CD14-positive monocyte (primary cell): ENCODE measurements at regions not wholly inside any gene's neighbourhood (a gene's known extent, or its start where the extent isn't known, plus 50 kb on each side); places are given as distances from the start of the nearest gene placed in this dataset.

ENCODE experiments used
- DNase-seq, 3 donors: peaks; one replicate each; pipeline ENCODE4 v3.0.0-alpha.2; 2011 to 2022
- H2AFZ ChIP-seq: 2 replicates; pipeline ENCODE4 v1.6.0; 2012; ENCODE audit warnings: mild to moderate bottlenecking, low read depth, low read length, inconsistent platforms; ENCODE audit not compliant: insufficient read depth, poor library complexity, severe bottlenecking
- H3K27ac ChIP-seq, 2 donors: 1 replicate in 1 of 2; 2 replicates in 1 of 2; pipeline ENCODE4 v1.5.1; 2012 to 2013; ENCODE audit warnings: low read length in 2 of 2, control low read depth in 1 of 2, inconsistent platforms in 1 of 2, low read depth in 1 of 2, mild to moderate bottlenecking in 1 of 2
- H3K27me3 ChIP-seq, 2 donors: one replicate each; pipeline versions ENCODE4 v1.6.0 to v1.6.1; 2011 to 2013; ENCODE audit warnings: low read length in 2 of 2; ENCODE audit not compliant: control insufficient read depth in 2 of 2, insufficient read depth in 2 of 2
- H3K36me3 ChIP-seq, 2 donors: replicated peaks in 1 of 2; 1 replicate in 1 of 2; 2 replicates in 1 of 2; pipeline versions ENCODE4 v1.5.1 to v1.6.1; 2012 to 2013; ENCODE audit warnings: low read length in 2 of 2, control low read depth in 1 of 2, inconsistent platforms in 1 of 2, mild to moderate bottlenecking in 1 of 2; ENCODE audit not compliant: insufficient read depth in 2 of 2, control insufficient read depth in 1 of 2
- H3K4me1 ChIP-seq, 2 donors: 1 replicate in 1 of 2; 2 replicates in 1 of 2; pipeline versions ENCODE4 v1.5.1 to v1.6.1; 2012 to 2013; ENCODE audit warnings: low read length in 2 of 2, control low read depth in 1 of 2, inconsistent platforms in 1 of 2, mild to moderate bottlenecking in 1 of 2, moderate library complexity in 1 of 2; ENCODE audit not compliant: insufficient read depth in 2 of 2, control insufficient read depth in 1 of 2
- H3K4me2 ChIP-seq: replicated peaks from 2 replicates; pipeline ENCODE3; 2012; ENCODE audit warnings: low read length, moderate library complexity, mild to moderate bottlenecking; ENCODE audit not compliant: poor library complexity, severe bottlenecking; ENCODE audit errors: extremely low read depth
- H3K4me3 ChIP-seq, 3 experiments: fragments of 200-600 bp in 1 of 3; sonication (generic) in 1 of 3; replicated peaks in 1 of 3; 1 replicate in 2 of 3; 2 replicates in 1 of 3; pipeline ENCODE4 v1.5.1; 2011 to 2013; ENCODE audit warnings: low read length in 3 of 3, mild to moderate bottlenecking in 3 of 3, control low read depth in 2 of 3, low read depth in 2 of 3, inconsistent platforms in 1 of 3, moderate library complexity in 1 of 3
- H3K79me2 ChIP-seq: 2 replicates; pipeline ENCODE4 v1.6.0; 2012; ENCODE audit warnings: mild to moderate bottlenecking, control low read depth, inconsistent platforms, low read length, moderate library complexity; ENCODE audit not compliant: insufficient read depth
- H3K9ac ChIP-seq: 2 replicates; pipeline ENCODE4 v1.6.0; 2017; ENCODE audit warnings: low read length, mild to moderate bottlenecking; ENCODE audit not compliant: insufficient read depth, poor library complexity, severe bottlenecking
- H3K9me3 ChIP-seq, 2 donors: replicated peaks in 1 of 2; 1 replicate in 1 of 2; 2 replicates in 1 of 2; pipeline versions ENCODE4 v1.5.1 to v1.6.1; 2012 to 2013; ENCODE audit warnings: low read length in 2 of 2, control low read depth in 1 of 2; ENCODE audit not compliant: control insufficient read depth in 1 of 2, insufficient read depth in 1 of 2
- H4K20me1 ChIP-seq: 2 replicates; pipeline ENCODE4 v1.6.0; 2012; ENCODE audit warnings: mild to moderate bottlenecking, low read length, control low read depth, moderate library complexity; ENCODE audit not compliant: insufficient read depth
- H3K27ac Mint-ChIP-seq, 7 donors: one replicate each; pipeline ENCODE4 v1.8.0; 2020; ENCODE audit warnings: mild to moderate bottlenecking in 7 of 7, mixed read lengths in 7 of 7, moderate library complexity in 6 of 7, inconsistent platforms in 2 of 7
- H3K27me3 Mint-ChIP-seq, 3 donors: one replicate each; pipeline ENCODE4 v1.8.0; 2021 to 2022; ENCODE audit warnings: low read depth in 3 of 3, mild to moderate bottlenecking in 3 of 3, mixed read lengths in 3 of 3, moderate library complexity in 3 of 3, inconsistent platforms in 1 of 3
- H3K36me3 Mint-ChIP-seq, 2 donors: one replicate each; pipeline ENCODE4 v1.8.0; 2020; ENCODE audit warnings: mixed read lengths in 2 of 2, inconsistent platforms in 1 of 2, mild to moderate bottlenecking in 1 of 2
- H3K4me1 Mint-ChIP-seq: one replicate; pipeline ENCODE4 v1.8.0; 2020; ENCODE audit warnings: mild to moderate bottlenecking, mixed read lengths
- H3K4me3 Mint-ChIP-seq, 2 donors: one replicate each; pipeline ENCODE4 v1.8.0; 2020; ENCODE audit warnings: mild to moderate bottlenecking in 2 of 2, mixed read lengths in 2 of 2, moderate library complexity in 1 of 2
- H3K9me3 Mint-ChIP-seq, 7 donors: one replicate each; pipeline ENCODE4 v1.8.0; 2020 to 2022; ENCODE audit warnings: mixed read lengths in 7 of 7, mild to moderate bottlenecking in 6 of 7, moderate library complexity in 6 of 7, inconsistent platforms in 2 of 7
- CTCF ChIP-seq: fragments of 200-600 bp; IDR thresholded peaks from one replicate; pipeline ENCODE4 v1.8.0; 2022; ENCODE audit warnings: antibody characterized with exemption, mild to moderate bottlenecking
- WGBS: methylation state at CpG from one replicate; pipeline ENCODE4 v1.1.5; 2013; ENCODE audit warnings: missing lambda C conversion rate; ENCODE audit not compliant: insufficient coverage; 5-methylcytosine and 5-hydroxymethylcytosine counted together
- intact Hi-C, 2 donors: fragments of 100-400 bp; cut with micrococcal nuclease; formaldehyde crosslinking; loops; one replicate each; pipeline versions ENCODE4 v1.15.0 to v1.15.1; 2023

GRCh38 chr10:1850971-1851527 is 113.7 kb upstream of the ADARB2 start:
- no peaks in the 10 kb centered on the region for H3K27me3 ChIP-seq
- no peak overlapping the region for H3K27ac ChIP-seq
- Mint-ChIP-seq H3K27me3 (peaks cover 0 to 2% (median 0%) of the 10 kb centered on the region in 3 donors), H3K4me1 (no peaks in the 10 kb centered on the region), H3K4me3 (no peak overlapping the region), H3K36me3 (no peaks in the 10 kb centered on the region), H3K9me3 (peaks cover 0 to 15% (median 9%) of the 10 kb centered on the region in 7 donors), H3K27ac (no peak overlapping the region)
- no peaks in the 10 kb centered on the region for H3K4me1 ChIP-seq
- H4K20me1 ChIP-seq = no peaks in the 10 kb centered on the region
- no peak overlapping the region for H3K4me2 ChIP-seq
- DNase-seq = no peak
- no peak overlapping the region for H3K9ac ChIP-seq
- no peak for TF ChIP-seq CTCF
- no peak overlapping the region for H2AFZ ChIP-seq
- H3K79me2 ChIP-seq = no peaks in the 10 kb centered on the region
- no peaks in the 10 kb centered on the region for H3K36me3 ChIP-seq
- H3K9me3 ChIP-seq = peaks cover 12 to 31% of the 10 kb centered on the region in 2 donors
- no peak overlapping the region for H3K4me3 ChIP-seq
- intact Hi-C loops = no loop called here
- WGBS = no CpG with 5 or more reads among the region's 6 CpGs

- no peaks in the 10 kb centered on the region for H3K36me3 Mint-ChIP-seq
- H3K4me3 Mint-ChIP-seq = no peak overlapping the region
- Histone ChIP-seq H3K36me3 (no peaks in the 10 kb centered on the region), H3K4me1 (no peaks in the 10 kb centered on the region), H3K27ac (no peak overlapping the region), H3K4me2 (no peak overlapping the region), H3K4me3 (no peak overlapping the region), H4K20me1 (no peaks in the 10 kb centered on the region), H3K9me3 (peaks cover 12 to 29% of the 10 kb centered on the region in 2 donors), H3K9ac (no peak overlapping the region), H3K79me2 (no peaks in the 10 kb centered on the region), H2AFZ (no peak overlapping the region), H3K27me3 (no peaks in the 10 kb centered on the region)
- peaks cover 0 to 3% (median 0%) of the 10 kb centered on the region in 3 donors for H3K27me3 Mint-ChIP-seq
- 87% methylated on average over 12 of the region's 18 CpGs for WGBS
- no peak for DNase-seq
- TF ChIP-seq CTCF = no peak
- H3K4me1 Mint-ChIP-seq = no peaks in the 10 kb centered on the region
- peaks cover 2 to 14% (median 9%) of the 10 kb centered on the region in 7 donors for H3K9me3 Mint-ChIP-seq
- intact Hi-C loops = no loop called here
- H3K27ac Mint-ChIP-seq = no peak overlapping the region
Measured at GRCh38 chr10:1847361-1847760, 110.0 kb upstream of the ADARB2 start.
